Activated T-helper 9 cell treated with anti-CD3 and anti-CD28 coated beads, Interleukin-2, amount 50 U/mL, for 16 hours (primary cell): ENCODE measurements at regions not wholly inside any gene's neighbourhood (a gene's known extent, or its start where the extent isn't known, plus 50 kb on each side); places are given as distances from the start of the nearest gene placed in this dataset.

Source experiments
- DNase-seq: peaks from one replicate; pipeline ENCODE4 v3.0.0-alpha.2; 2020; ENCODE audit warnings: low read depth

DNA sequence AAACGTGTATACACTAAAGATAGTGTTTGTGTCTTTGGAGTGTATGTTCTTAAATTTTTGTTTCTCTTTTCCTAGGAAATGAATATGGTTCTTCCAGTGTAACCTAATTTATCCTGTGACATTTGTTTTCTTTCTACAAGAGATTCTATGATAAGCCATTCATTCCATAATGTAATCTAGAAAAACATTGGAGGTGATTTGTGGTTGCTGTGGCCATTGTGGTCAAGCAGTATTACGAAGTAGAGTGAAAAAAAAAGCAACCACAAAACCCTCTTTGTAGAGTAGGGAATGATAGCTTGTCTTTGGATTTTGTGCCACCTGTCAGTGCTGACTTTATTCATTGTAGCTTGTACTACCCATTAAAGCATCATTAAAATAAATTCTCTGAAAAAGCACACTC lies 1209.6 kb downstream of the ZPLD1 start:
- DNase-seq, result no peak

DNA sequence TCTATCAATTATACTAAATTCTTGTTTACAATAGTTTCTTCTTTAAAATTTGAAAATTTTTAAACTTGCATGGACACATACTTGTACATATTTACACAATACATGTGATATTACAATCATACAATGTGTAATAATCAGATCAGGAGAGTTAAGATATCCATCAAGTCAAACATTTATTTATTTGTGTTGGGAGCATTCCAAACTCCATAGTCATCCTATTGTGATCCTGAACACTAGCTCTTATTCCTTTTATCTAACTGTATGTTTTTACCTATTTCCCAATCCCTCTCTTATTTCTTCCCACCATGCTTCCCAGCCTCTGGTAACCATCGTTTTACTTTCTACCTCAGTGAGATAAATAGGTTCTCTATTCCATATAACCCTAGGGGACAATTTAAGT lies 1219.2 kb downstream of the ZPLD1 start:
- DNase-seq, result no peak

GRCh38 chr3:103657756-103658155 lies 1222.9 kb downstream of the ZPLD1 start:
- no peak for DNase-seq

- DNase-seq, result no peak
Observed at GRCh38 chr3:103660810-103661209, 1226.0 kb downstream of the ZPLD1 start.

- DNase-seq, result no peak
Observed at GRCh38 chr3:103662591-103662990, 1227.8 kb downstream of the ZPLD1 start.

DNA sequence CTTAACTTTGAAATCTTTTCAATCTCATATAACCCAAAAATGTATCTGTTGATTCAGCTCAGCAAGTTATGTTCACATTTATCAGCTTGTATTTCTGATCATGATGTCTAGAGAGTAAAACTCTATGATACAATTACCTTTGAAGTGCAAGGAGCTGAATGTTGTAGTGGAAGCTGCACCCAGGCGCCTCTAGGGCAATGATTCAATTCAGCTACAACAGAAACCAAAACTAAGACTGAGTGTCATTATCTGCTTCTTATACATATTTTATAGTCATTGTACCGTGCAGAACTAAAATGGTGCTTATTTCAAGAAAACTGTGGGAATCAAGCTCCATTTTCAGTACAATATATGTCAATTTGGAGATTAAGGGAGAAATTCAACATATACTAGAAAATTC lies 1237.5 kb downstream of the ZPLD1 start:
- DNase-seq, result no peak

DNA sequence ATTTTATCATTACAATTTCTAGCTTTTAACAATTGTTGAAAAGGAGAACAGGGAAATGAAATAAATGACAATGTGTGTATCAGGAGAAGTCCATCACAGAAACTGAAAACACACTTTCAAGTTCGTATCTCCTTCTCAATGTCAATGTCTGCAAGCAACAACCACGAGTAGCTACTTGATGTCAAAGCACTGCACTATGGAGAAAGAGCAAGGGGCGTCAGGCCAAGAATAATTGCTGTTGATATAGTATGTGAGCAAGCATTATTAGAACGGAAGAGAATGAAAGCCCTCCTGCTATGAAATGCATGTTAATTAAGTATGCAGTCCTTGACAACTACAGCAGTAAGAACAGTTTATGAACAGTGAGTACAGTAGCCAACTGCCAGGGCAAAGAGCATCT lies 1250.1 kb downstream of the ZPLD1 start:
- no peak for DNase-seq

DNA sequence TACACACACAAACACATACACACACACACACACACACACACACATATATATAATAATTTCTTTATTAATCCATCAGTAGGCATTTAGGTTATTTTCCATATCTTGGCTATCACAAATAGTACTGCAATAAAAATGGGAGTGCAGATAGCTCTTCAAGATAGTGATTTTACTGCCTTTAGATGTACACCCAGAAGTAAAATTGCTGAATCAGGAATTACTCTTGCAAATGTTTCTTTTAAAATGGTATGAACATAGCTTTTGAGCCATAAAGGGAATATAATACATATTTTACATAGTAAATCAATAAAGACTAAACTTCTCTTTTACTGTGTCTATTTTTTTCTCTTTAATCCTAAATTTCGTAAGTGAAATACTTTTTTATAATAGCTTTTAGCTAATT lies 1251.1 kb downstream of the ZPLD1 start:
- DNase-seq, result no peak

DNA sequence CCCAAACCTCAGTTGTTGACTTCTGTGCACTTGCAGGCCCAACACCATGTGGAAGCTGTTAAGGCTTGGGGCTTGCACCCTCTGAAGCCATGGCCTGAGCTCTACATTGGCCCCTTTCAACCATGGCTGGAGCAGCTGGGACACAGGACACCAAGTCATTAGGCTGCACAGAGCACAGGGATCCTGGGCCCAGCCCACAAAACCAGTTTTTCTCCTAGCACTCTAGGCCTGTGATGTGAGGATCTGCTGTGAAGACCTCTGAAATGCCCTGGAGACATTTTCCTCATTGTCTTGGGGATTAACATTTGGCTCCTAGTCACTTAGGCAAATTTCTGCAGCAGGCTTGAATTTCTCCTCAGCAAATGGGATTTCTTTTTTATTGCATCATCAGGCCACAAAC lies 1255.7 kb downstream of the ZPLD1 start:
- no peak for DNase-seq

DNA sequence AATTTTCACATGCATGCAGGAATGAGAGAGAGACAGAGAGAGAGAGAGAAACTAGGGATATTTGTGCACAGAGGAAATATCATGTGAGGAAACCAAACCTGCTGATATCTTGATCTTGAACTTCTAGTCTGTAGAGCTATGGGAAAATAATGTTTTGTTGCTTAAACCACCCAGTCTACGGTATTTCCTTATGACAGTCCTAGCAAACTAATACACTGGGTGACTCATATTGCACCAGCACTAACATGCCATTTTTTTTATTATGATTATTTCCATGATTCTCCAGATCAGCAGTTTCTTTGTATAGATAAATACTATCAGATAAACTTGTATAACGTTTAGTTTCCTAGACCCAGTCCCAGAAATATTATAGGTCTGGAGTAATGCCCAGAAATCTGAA lies 1259.0 kb downstream of the ZPLD1 start:
- no peak for DNase-seq

DNA sequence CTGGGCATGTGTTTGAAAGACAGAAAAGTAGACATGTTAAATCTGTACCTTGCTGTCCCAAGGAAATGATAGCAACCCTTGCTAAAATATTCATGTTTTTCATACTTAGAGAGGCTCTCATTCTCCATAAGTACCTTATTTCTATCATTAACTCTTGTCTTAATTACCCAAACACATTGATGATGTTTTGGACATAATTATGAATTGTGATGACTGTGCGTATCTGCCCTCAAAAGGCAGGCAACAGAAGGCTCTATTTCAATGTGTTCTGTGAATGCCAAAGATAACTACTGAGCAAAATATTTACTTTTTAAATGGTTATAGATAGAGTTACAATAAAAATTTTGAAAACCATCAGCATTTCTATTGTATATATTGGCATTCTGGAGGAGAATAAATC lies 1263.8 kb downstream of the ZPLD1 start:
- no peak for DNase-seq

DNA sequence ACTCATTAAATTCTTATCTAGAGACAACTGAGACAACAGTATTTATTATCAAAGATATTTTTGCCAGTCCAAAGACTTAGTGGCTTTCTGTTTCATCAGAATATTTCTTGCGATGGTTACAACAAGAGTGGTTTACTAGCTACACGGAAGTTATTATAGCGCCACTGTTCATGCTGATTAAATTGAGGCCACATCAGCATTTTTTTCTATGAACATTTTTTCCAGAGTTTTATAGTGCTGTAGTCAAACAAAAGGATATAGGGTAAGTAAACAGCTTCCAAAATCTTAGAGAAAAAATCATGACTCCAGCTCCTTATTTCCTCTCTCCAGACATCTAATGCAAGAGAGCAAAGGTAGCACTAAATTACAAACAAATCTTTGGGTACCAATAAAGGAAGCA lies 1264.4 kb downstream of the ZPLD1 start:
- DNase-seq, result no peak

GRCh38 chr3:103705641-103706040 lies 1270.8 kb downstream of the ZPLD1 start:
- no peak for DNase-seq

DNA sequence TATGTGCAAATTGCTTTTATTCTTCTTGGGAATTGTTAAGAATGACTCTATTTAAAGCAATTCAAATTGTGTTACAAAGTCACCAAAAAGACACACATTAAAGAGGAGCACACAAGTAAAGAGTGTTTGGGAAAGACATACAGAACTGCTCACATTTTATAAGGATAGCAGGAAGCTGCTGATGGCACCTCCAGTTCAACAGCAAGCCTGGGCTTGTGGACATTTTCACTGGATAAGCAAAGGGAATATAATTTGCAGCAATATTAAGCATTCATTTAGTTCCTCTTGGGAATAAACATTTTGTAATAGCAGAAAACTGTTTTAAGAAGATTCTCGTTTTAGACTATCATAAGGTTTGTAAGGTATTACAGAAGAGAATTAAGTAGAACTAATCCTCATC lies 1271.9 kb downstream of the ZPLD1 start:
- no peak for DNase-seq

DNA sequence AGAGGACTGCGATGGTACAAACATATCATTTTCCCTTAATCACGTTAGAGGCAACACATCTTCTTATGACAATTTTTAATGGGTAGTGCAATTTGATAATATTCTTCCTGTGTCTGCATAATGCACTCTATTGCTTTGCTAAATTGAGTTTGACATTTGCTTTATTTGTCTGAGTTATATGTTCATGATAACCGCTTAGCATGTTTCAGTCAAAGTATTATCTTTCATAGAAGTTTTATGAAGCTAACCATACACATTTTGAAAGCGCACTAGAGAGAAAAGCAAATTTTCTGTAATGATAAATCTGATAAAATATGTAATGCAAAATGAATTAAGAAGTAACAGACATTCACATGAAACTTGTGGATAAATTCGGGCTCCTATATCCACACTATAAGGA lies 1276.9 kb downstream of the ZPLD1 start:
- no peak for DNase-seq

GRCh38 chr3:103712320-103713008 lies 1277.6 kb downstream of the ZPLD1 start:
- no peak for DNase-seq

DNA sequence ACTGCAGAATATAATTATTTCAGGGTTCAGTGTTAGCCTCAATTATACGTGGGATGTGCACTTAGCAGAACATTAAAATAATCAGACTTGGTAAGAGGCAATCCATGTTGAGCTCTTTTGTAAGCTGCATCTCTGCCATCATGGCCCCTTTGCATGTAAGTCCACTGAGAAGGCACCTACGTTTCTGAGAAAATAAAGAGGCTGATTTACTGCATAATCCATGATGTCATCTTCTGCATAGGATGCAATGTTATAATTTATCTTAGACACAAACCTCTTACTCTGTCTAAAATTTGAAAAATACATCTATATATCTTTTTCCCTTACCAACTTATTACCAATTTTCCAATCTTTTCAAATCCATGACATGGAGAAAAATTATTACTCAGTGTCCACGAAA lies 1294.7 kb downstream of the ZPLD1 start:
- no peak for DNase-seq

- DNase-seq, result no peak
Observed at GRCh38 chr3:103730744-103731143, 1295.9 kb downstream of the ZPLD1 start.

GRCh38 chr3:103752986-103753385 lies 1318.2 kb downstream of the ZPLD1 start:
- no peak for DNase-seq

DNA sequence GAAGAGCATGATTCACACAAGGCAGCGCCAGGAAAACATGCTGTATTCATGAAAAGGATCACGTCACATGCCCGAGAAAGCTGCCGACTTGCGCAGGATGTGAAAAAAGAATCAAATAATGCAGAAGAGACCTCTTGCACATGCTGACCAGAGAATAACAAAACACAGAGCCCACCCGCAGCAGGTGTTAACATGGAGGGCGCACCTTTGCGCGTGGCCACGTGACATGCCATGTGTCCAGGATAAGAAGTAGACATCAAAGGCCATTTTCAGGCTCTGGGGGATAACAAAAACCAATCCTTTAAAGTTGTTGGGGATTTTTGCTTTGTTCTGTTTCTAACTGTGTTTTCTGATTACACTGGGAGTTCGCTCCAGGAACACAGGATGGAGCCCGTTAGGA lies 1332.8 kb downstream of the ZPLD1 start:
- no peak for DNase-seq

DNA sequence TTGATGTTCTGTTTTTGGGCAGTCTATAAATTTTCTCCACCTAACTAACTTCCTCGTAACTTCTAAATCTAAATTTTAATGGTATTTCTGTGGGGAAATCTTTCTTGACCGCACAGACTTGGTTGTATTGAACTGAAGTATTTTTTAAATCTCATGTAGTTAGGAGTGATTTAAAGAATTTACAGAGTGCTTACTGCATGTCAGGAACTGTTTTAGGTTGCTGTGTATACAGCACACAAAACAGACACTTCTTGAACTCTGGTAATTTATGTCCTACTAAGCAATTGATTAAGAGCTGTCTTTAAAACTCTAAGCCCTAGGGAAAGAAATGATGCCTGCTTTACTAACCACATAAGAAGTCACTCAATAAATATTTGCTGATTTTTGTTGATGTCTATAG lies 1350.2 kb downstream of the ZPLD1 start:
- no peak for DNase-seq

DNA sequence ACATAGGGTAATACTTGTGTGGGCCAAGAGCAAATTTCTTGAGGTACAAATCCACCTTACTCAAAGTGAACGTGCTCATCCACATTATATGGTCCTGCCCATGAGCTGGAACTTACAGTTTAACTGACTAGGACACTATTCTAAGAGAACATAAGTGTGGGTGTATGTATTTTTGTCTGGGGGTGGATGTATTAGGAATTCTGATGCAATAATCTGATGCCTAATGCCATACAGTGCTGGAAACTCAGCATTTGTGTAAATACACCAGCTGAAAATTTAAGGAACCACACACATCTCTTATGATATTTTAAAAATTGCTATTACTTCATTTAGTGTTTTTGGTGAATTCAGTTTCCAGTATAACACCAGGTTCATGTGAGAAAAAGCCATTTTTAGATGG lies 1350.7 kb downstream of the ZPLD1 start:
- DNase-seq, result no peak

DNA sequence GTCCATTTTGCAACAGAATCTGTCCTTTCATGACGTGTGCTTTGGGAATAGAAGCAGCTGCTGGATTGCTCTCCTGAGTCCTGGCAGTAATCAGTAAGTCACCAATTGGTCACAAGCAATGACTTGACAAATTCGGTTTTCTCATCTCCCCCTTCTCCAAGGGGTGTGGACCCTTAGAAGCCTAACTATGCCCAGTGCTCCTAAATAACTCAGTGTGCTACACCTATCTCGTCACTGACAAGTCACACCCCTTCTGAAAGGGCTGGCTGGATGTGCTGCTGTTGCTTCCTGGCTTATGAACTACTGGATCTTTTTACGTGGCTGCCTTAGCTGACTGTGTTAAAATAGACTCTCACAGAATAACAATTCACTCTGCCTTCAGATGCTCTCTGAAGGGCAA lies 1351.5 kb downstream of the ZPLD1 start:
- no peak for DNase-seq

DNA sequence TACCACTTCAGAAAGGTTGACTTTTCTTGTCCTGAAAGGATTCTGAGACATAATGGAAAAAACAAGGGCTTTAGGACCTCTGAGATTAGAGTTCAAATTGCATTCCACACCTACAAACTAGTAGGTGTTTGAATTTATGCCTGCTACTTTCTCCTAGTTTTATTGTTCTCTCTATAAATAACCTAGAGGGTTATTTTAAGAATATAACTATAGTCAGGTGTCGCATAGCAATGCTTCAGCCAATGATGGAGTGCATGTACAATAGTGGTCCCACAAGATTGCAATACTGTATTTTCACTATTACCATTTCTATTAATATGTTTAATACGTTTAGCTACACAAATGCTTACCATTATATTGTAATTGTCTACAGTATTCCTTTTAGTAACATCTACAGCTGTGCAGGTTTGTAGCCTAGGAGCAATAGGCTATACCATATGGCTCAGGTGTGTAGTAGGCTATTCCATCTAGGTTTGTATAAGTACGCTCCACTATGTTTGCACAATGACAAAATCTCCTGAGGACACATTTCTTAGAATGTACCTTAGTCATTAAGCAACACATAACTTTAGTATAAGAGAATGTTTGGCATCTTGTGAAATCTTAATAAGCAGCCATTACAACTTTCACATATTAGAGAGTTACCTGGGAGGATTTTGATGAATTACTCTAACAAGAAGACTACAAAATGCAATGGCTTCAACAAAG lies 1352.5 kb downstream of the ZPLD1 start:
- DNase-seq, result no peak
